GM18502 (cell line): ENCODE measurements at regions not wholly inside any gene's neighbourhood (a gene's known extent, or its start where the extent isn't known, plus 50 kb on each side); places are given as distances from the start of the nearest gene placed in this dataset.
"Not testable (repeated sequence)": the region's sequence is repeated elsewhere in the genome, so short reads cannot be mapped to it uniquely, and the experiment has no call there.

Experiments used
- ATAC-seq: cut with Tn5 transposase; IDR thresholded peaks from one replicate; pipeline ENCODE4 v1.9.1; 2021; ENCODE audit warnings: mild to moderate bottlenecking; ENCODE audit not compliant: unreplicated experiment, poor library complexity

GRCh38 chr3:190193210-190193609 lies 72.5 kb upstream of the P3H2 start:
- ATAC-seq, result no peak

DNA sequence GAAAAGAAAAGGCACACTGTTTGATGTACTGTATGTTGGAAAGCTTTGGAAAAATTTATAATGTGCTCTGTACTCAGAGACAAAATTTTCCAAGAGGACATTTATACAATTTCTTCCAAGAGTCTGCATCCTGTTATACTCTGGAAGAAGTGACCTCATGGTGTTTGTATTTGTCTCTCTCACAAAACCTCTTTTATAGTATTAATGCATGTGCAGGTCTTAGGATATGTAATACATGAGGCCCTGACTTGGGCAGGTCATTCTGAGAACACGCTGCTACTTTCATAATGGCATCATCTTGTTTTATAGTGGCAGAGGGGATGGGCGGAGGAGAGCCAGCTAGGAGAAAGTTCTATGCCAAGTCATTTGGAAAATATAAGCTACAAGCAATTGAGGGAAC lies 72.0 kb upstream of the P3H2 start:
- no peak for ATAC-seq

DNA sequence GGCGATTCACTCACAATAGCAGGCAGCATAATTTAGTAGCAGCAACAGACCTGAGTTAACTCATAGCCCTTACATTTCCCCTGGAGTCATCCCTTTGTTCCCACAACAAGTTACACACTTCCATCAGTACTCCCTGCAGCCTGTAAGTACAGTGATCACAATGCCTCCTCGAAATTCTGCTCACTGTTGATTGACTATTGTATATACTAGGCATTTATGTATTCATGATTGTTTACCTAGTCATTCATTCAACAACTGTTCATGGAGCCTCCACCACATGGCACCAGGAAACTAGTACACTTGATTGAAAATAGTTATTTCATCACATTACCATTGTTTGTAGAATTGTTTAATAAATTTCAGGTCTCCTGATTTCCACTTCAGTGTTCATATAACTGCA lies 71.4 kb upstream of the P3H2 start:
- ATAC-seq, result no peak

- ATAC-seq, result no peak
Observed at GRCh38 chr3:190188197-190188596, 67.5 kb upstream of the P3H2 start.

DNA sequence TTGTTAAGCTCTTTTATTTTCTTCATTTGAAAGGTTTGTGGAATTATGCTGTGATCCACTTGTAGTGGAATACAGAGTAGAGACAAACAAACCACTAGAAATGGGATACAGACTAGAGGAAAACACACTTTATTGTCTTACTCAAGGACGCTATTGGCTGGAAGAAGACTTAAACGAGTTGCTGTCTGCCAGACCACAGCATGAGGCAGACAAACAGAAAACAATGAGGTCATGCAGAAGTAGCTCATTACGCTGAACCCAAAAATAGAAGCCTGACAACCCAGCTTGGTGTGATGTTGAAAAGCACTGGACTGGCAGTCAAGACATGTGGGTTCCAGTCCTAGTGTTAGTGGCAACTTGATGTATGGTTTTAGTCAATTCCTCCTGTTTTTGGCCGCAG lies 62.4 kb upstream of the P3H2 start:
- no peak for ATAC-seq

GRCh38 chr3:190182418-190183043 lies 61.8 kb upstream of the P3H2 start:
- no peak for ATAC-seq

GRCh38 chr3:190180268-190180667 lies 59.6 kb upstream of the P3H2 start:
- no peak for ATAC-seq

GRCh38 chr3:190178779-190179178 lies 58.1 kb upstream of the P3H2 start:
- ATAC-seq, result no peak

DNA sequence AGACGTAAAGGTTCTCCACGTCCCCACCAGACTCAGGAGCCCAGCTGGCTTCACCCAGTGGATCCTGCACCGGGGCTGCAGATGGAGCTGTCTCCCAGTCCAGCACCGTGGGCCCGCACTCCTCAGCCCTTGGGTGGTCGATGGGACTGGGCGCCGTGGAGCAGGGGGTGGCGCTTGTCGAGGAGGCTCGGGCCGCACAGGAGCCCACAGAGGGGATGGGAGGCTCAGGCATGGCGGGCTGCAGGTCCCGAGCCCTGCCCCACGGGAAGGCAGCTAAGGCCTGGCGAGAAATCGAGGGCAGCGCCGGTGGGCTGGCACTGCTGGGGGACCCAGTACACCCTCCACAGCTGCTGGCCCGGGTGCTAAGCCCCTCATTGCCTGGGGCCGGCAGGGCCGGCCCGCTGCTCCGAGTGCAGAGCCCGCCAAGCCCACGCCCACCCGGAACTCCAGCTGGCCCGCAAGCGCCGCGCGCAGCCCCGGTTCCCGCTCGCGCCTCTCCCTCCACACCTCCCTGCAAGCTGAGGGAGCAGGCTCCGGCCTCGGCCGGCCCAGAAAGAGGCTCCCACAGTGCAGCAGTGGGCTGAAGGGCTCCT lies 56.3 kb upstream of the P3H2 start:
- ATAC-seq, result not testable (repeated sequence)

- ATAC-seq, result not testable (repeated sequence)
Observed at GRCh38 chr3:190176106-190176505, 55.4 kb upstream of the P3H2 start.

DNA sequence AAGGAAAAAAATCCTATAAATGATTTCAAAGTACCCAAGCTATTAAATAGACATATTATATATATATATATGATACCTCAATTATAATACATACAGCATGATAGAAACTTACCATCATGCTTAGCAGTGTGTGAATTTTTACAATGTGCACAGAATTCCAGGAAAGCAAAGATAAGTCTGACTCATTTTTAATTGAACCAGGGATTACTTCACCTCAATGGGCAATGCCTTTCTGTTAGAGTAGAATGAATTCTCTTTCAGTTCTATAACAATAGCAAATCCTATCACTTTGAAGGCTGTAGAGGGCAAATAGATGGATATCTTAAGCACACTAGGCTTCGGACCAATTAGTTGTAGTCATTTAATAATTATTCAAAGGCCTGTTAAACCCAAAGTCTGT lies 54.8 kb upstream of the P3H2 start:
- ATAC-seq, result no peak

DNA sequence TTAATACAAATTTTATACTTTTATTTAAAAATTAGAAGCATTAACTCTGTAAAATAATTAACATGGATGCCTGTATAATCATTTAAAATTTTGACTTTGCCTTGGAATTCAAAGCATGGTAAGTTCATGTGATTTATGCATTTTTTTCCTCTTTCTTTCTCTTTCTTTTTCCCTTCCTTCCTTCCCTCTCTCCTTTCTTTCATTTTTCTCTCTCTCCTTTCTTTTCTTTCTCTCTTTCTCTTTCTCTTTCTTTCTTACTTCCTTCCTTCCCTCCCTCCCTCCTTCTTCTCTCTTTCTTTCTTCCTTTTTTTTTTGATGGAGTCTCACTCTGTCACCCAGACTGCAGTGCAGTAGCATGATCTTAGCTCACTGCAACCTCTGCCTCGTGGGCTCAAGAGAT lies 53.8 kb upstream of the P3H2 start:
- ATAC-seq, result no peak

DNA sequence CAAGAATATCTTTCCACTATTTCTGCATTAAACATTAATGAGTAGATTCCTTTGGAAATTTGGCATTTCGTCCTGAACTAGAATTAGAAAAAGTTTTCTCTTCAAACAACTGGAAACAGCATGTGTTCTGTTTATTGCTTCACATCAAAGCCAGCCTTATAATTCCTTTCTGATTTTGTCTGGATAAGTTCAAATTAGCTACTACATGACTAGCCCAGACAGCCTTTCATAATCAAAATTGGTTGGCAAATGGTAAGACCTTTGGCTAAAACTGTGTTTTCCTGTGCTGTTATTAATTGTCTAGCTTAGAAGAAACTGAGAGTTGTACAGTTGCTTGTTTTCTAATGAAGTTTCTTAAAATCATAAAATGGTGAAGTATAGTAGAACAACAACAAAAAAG lies 52.7 kb upstream of the P3H2 start:
- no peak for ATAC-seq

GRCh38 chr3:190172751-190173150 lies 52.1 kb upstream of the P3H2 start:
- no peak for ATAC-seq
